Inflammatory macrophage (primary cell): ENCODE measurements at regions not wholly inside any gene's neighbourhood (a gene's known extent, or its start where the extent isn't known, plus 50 kb on each side); places are given as distances from the start of the nearest gene placed in this dataset.

Experiments used
- DNase-seq, 2 donors: peaks; one replicate each; pipeline ENCODE4 v3.0.0-alpha.2; 2020 to 2022

- no peak for DNase-seq
These were observed 111.8 kb upstream of the MYCN start for GRCh38 chr2:15828576-15828975.

- DNase-seq = no peak
These were observed 111.1 kb upstream of the MYCN start for GRCh38 chr2:15829091-15829801.

- no peak for DNase-seq
These were observed 110.4 kb upstream of the MYCN start for GRCh38 chr2:15829985-15830384.

- DNase-seq = no peak
These were observed 109.3 kb upstream of the MYCN start for GRCh38 chr2:15830937-15831549.

- no peak for DNase-seq
These were observed 108.2 kb upstream of the MYCN start for GRCh38 chr2:15832030-15832709.

GRCh38 chr2:15832849-15833680 is 107.3 kb upstream of the MYCN start:
- no peak for DNase-seq

- no peak for DNase-seq
These were observed 106.6 kb upstream of the MYCN start for GRCh38 chr2:15833731-15834130.

GRCh38 chr2:15834381-15835031 is 105.8 kb upstream of the MYCN start:
- DNase-seq = no peak

GRCh38 chr2:15835991-15836688 is 104.2 kb upstream of the MYCN start:
- DNase-seq = no peak

GRCh38 chr2:15836689-15837610 is 103.4 kb upstream of the MYCN start:
- DNase-seq = no peak

- DNase-seq = no peak
These were observed 101.8 kb upstream of the MYCN start for GRCh38 chr2:15838481-15839090.

GRCh38 chr2:15839426-15840124 is 100.8 kb upstream of the MYCN start:
- no peak for DNase-seq

- DNase-seq = no peak
These were observed 100.2 kb upstream of the MYCN start for GRCh38 chr2:15840148-15840547.

GRCh38 chr2:15840969-15841368 is 99.4 kb upstream of the MYCN start:
- DNase-seq = no peak

GRCh38 chr2:15841776-15842560 is 98.4 kb upstream of the MYCN start:
- no peak for DNase-seq

GRCh38 chr2:15842758-15843666 is 97.3 kb upstream of the MYCN start:
- DNase-seq = no peak

GRCh38 chr2:15844211-15844801 is 96.0 kb upstream of the MYCN start:
- no peak for DNase-seq
